Amniotic stem cell (primary cell): ENCODE measurements at regions not wholly inside any gene's neighbourhood (a gene's known extent, or its start where the extent isn't known, plus 50 kb on each side); places are given as distances from the start of the nearest gene placed in this dataset.
A peak's percentile ranks its signal among the peaks of the same experiment; 100 is the strongest.
"Not testable (repeated sequence)": the region's sequence is repeated elsewhere in the genome, so short reads cannot be mapped to it uniquely, and the experiment has no call there.

Source experiments
- DNase-seq: peaks from one replicate; lab custom pipeline; 2025; lab: John Stamatoyannopoulos, UW

DNA sequence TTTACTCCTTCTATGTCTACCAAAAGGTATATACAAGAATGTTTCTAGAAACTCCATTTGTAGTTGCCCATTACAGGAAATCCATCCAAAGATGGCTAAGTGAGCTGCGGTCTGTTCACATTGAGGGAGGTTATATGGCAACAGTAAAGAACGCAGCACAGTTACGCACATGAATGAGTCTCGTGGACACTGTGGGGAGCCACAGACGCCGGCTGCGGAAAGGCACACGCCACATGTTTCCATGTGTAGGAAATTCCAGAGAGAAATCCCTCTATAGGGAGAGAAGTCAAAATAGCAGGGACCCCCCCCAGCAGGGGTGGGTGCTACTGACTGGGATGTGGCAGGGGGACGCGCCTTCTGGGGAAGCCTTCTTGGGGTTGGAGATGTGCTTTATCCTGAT is 139.0 kb upstream of the NCOR2 start:
- DNase-seq: no peak

DNA sequence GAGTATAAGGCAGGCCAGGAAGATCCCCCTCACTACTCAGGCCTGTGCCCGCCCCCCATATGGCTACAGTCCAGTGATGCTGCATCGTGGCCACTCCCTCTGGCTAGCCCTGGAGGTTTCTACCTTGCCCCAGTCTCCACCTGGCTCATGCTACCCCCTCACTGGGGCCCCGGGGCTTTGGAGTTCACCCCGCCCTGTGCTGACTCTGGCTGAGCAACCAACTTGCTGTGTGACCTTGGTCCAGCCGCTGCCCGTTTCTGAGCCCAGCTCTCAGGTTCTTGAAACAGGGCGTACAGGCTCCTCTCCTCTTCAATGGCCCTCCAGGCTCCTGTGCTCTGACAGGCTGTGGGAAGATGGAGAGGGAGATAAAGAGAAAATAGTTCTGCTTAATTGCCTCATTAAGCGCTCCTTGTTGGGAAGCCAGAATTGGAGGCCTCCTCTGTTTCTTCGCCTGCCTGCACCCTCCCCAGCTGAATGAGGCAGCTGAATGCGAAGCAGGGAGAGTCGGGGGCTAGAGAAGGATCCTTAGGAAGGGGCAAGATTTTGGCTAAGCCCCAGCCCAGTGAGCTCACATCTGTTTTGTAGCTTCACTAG is 138.2 kb upstream of the NCOR2 start:
- no peak for DNase-seq

DNA sequence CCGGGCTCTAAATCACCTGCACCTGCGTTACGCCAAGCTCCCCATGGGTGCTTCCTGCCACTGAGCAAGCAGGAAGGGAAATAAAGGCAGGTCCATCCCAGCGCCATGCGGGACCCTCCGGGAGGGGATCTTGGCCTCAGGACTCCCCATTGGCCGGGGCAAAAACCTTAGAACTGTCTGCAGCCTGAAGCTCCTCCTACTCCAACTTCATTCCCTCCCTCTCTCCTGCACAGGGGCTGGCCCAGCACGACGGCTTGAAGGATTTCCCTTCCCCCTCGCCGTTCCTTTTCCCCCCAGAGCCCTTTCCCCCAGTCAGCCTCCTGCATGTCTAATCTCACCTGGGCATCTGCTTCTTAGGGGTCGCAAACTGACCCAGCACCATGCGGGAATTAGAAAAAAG is 137.2 kb upstream of the NCOR2 start:
- DNase-seq: no peak

DNA sequence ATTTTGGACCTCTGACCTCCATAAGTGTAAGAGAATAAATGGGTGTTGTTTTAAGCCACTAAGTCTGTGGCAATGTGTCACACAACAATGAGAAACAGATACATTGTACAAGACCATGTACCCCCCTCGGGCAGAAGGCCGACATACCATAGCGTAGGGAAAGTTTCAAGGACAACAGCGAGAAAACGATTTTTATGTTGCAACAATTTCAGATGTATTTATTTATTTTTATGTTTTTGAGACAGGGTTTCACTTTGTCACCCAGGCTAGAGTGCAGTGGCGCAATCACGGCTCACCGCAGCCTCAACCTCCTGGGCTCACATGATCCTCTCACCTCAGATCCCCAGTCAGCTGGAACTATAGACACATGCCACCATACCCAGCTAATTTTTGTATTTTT is 136.4 kb upstream of the NCOR2 start:
- DNase-seq: no peak

DNA sequence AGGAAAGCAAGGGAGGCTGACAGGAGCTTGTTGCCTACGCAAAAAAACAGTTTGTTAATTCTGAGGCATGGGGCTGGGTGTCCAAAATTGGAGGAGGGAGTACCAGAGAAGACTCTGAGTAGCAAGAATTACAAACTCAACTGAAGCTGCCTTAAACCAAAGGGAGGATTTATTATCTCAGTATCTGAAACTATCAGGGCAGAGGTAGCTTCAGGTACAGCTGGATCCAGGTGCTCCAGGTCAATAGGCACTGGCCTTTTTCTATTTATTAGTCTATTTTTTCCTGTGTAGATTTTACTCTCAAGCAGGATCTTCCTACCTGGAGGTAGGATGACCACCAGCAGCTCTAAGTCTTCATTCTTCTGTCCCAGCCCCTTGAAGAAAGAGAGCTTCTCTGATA is 135.3 kb upstream of the NCOR2 start:
- no peak for DNase-seq

DNA sequence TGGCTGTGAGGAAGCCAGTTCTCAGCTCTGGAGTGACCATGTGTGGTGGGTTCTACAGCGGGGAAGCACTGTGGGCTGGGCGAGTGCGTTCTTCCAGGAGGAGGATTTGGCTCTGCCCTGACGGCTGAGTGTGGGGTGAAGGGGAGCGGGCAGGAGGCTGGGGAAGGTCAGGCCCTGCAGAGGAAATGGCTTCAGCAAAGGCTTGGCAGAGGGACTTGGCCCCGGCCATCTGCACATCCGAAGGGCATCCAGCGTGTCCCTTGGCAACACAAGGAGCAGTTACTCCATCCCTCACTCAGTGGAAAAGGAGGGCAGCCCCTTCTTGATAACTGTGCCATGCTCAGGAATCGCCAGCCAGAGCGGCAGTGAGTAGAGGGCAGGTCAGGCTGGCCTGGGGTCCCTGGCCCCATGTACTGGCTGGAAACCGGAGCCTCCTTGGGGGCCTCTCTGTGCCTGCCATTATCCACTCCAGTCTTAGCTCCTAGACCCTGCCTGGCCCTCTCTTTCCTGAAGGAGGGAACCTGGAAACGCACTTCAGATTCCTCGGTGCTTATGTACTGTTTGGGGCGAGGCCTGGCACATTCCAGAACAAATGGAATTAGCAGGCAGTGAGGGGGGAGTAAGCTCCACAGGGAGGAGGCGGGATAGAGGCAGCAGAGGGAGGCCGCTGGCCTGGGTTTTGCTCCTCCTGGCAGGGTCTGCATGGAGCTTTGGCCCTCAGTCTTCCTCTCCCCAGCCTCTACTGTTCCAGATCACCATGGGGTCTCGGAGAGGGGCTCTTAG is 133.6 kb upstream of the NCOR2 start:
- no peak for DNase-seq

DNA sequence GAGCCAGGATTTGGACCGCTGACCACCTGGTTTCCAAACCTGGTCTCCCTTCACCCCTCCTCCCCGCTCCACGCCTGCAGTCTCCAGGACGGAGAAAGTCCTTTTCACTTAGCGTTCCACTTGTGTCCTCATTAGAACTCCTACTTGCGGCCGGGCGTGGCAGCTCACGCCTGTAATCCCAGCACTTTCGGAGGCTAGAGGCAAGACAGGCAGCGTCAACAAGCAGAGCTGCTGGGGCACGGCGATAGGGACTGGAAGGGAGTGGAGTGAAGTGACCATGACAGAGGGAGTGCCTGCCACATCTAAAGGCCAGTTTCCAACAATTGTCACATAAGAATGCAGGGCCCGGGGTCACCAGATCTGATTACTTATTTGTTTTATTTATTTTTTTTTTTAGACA is 132.5 kb upstream of the NCOR2 start:
- DNase-seq: no peak

DNA sequence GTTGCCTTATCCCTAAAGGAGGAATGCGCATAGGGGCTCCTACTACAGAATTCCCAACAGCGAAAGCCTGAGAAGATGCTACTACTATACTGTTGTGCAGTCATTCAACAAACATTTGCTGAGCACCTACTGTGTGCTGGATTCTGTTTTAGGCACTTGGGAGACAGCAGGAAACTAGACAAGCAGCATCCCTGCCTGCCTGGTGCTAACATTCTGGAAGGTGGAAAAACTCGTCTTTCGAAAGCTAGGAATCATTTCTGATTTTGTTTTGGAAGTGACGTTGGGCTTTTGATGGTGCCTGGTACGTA is 131.5 kb upstream of the NCOR2 start:
- DNase-seq: no peak

DNA sequence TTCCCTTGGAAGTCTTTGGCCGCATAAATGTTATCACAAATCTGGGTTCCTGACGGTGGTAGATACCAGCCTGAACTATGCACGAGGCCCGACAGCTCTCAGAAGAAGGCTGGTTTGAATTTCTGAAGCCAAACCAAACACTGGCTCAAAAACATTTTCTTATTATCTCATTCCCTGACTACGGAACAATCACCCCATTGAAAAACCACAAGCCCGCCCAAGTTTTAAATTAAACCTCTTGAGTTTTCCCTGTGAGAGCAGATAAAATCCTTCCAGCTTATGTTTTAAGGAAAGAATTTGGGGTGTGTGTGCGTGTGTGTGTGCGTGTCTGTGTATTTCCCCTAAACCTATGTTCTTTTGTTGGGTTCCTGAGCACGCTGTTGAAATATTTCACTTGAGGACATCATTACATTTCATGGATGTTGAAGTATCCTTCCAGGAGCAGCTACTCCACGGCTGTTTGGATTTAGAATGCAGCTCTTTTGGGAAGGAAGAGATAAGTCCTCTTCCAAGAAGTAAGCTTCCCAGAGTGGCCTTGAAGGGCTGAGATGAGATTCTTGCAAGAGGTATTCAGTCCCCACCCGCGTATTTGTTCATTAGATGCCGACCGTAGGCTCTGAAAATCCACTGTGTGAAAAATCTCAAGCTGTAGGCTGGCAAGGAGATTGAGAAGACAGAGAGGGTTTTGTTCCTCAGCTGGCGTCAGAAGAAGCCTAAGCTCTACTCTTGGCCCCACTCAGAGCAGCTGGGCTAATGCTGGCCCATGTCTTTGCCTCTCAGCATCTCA is 131.0 kb upstream of the NCOR2 start:
- DNase-seq: no peak

DNA sequence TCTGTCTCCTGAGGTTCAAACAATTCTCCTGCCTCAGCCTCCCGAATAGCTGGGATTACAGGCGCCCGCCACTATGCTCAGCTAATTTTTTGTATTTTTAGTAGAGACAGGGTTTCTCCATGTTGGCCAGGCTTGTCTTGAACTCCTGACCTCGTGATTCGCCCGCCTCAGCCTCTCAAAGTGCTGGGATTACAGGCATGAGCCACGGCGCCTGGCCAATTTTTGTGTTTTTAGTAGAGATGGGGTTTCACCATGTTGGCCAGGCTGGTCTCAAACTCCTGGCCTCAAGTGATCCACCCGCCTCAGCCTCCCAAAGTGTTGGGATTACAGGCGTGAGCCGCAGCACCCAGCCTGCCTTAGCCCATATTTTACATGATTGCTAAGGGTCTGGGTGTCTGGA is 130.3 kb upstream of the NCOR2 start:
- DNase-seq: not testable (repeated sequence)

DNA sequence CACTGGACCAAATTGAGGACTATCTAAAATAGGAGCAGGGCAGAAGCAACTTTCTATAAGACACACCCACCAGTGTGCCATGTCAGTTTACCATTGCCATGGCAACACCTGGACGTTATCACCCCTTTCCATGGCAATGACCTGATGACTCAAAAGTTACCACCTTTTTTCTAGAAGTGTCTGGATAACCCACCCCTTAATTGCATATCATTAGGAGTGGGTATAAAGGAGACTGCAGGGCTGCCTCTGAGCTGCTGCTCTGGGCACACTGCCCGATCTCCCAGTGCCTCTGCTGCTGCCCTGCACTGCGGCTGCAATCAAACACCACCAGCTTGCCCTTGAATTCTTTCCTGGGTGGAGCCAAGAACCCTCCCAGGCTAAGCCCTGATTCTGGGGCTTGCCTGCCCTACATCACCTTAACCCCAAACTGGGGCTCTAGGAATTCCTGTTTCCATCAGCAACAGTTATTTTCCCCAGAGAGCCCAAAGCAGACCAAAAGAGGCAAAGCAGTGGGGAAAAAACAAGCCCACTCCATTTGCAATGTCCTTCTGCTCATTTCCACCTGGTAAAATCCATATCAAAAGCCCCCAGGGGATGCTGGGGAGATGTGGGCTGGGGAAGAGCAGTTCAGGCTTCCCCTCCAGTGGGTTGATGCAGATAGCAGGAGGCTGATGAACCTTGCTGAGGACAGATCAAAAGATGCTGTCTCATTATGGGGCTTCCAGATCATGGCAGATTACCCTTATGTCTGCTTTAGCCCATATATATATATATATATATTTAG is 129.5 kb upstream of the NCOR2 start:
- no peak for DNase-seq

DNA sequence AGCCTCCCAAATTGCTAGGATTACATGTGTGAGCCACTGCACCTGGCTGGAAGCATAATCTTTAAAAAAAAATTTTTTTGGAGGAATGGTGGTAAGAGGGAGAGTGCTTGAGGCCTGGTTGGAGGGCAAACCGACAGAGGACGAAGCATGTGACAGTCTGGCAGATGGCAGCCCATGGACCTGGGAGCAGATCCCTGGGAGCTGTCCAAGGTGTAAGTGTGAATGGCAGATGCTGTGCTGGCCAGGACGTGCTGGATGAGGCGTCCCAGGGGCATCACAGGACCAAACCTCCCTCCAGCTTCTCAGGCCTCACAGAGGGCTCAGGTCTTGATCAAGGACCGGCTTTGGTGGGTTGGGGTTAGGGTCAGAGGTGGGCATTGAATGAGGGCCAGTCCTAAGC is 128.4 kb upstream of the NCOR2 start:
- no peak for DNase-seq

DNA sequence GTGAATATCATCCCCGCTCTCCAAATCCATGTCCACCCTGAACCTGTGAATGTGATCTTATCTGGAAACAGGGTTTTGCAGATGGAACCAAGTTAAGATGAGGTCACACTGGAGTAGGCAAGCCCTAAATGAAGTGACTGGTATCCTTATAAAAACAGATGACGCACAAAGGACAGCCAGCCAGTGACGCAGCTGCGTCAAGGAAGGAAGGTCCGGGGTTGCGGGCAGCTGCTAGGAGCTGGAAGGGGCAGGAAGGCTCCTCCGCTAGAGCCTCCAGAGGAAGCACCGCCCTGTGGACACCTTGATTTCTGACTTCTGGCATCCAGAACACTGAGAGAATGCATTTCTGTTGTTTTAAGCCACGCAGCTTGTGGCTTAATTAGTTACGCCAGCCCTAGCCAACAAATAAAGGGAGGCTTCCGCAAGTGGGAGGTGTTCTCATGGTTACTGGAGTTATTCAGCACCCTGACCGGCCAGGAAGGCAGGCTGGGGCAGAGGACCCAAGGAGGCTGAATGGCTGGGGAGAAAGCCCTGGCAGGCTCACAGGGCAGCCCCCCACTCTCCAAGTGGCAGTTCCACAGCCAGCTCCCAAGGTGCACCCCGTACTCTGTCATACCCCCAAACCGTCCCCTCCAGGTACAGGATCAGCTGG is 127.6 kb upstream of the NCOR2 start:
- DNase-seq: peak; percentile 44

DNA sequence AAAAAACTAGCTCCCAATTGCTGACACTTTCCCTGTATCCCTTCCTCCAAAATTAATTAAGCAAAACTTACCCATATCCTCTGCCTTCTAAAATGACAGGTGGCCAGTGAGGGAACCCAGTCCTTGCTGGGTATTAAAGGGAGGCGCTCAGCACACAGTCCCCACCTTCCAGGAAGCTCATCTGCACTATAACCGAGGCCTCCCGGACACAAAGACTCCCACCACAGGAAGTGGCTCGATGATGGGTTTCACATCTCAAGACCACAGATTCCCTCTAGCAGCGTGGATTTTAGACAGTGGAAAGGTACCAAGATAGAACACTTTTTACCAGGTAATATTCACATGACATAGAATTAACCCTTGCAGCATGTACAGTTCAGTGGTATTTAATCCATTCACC is 126.8 kb upstream of the NCOR2 start:
- no peak for DNase-seq

DNA sequence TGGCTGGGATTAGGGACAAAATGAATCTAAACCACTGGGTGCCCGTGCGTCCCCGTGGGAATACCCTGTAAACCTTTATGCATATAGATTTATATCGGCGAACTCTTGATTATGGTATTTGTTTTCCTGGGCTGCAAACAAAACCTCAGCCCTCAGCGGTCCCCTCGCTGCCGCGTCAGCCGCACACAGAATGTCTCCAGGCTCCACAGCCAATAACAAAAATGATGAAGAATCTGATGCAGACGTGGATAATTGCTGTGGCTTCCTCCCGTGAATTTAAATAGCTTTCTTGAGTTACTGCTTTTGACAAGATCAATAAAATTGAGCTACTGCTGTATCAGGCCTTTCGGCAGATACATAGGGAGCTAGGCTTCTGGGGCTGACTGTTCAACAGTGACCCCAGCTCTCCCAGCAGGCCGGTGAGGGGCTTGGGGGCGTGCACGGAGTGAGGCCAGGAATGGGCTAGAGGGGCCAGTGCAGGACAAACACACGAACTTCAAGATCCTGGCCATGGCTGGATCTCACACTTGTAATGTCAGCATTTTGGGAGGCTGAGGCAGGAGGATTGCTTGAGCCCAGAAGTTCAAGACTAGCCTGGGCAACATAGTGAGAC is 125.8 kb upstream of the NCOR2 start:
- DNase-seq: no peak

DNA sequence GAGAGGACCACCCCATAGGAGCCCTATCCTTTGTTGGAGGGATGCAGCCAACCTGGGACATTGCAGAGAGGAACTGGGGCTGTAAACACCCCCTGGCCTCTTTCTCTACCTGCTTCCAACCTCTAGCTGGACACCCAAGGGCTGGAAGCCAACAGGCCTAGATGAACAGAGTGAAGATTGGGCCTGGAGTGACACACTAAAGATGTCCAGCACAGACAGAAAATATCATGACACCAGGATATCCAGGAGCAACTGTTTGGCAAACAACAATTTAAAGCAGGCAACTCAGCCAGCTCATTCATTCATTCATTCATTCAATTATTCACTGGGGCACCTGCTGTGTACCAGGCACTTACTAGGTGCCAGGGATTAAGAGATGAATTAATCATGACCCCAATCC is 125.0 kb upstream of the NCOR2 start:
- DNase-seq: no peak

DNA sequence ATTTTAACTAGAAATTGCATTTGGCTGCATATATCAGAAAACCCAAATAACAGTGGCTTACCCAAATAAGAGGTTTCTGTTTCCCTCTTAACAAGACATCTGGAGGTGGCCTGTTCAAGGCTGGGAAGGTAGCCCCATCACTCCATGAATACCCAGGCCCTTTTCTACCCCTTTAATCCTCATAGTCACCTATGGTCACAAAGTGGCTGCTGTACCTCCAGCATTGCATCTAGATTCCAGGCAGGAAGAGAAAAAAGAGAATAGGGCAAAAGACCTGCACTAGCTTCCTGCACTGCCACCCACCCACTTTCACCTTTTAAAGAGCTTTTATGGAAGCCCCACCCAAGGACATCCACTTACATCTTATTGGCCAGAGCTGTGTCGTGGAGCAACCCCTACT is 124.0 kb upstream of the NCOR2 start:
- no peak for DNase-seq

DNA sequence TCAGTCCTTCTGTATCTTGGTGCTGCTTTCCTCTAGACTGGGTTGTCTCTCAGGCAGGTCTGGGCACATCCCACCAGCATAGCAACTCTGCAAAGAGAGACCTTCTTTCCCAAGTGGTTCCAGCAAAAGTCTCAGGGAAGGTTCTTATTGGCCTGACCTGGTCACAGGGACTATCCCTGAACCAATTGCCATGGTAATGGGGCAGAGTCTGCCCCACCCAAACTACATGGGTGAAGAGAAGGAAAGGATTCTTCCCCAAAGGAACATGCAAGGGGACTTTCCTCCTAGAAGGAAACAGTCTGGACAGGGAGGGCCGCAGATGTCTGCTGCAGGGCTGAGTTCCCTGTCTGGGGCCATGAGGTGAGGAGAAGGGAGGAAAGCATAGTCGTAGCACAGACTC is 122.2 kb upstream of the NCOR2 start:
- no peak for DNase-seq

DNA sequence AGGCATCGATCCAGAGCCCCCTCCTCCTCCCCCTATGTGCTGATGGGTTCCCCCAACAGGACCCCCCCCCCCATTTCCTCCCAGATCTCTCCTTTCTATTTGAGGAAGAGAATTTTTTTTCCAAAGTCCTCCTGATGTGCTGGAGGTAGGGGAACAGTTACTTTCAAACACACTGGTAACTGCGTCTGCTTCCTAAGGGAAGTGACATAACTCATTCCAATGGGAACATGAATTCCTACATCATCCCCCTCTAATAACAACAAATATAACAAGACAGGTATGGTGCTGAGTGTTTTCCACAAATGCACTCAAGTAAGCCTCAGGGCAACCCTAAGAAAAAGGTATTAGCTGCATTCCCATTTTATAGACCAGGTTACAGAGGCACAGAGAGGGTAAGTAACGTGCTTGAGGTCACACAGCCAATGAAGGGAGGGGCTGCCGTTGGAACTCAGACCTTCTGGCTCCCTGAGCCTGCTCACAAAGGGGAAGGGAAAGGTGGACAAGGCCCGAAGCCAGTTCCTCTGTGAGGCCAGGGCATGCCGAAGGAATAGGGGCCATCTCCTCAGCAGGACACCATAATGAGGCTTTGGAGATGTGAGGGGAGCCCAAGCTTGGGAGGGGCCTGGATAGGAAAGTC is 121.1 kb upstream of the NCOR2 start:
- no peak for DNase-seq

DNA sequence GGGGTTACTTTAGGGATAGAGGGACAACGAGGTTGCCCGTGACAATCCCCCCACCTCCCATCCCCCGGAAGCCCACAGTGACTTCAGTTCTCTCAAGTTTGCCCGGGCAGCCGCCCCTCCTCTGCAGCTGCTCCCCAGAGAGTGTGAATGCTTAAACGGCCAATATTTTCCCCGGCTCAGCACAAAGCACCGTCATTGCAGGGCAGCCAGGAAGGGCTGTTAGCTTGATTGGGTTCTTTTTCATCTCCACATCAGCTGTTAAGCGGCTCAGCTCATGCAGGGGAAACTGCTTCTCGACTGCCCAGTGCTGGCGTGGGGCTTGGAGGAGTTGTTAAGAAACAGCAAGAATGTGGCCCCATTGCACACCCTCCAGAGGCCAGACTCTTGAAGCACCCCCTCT is 120.5 kb upstream of the NCOR2 start:
- DNase-seq: no peak

DNA sequence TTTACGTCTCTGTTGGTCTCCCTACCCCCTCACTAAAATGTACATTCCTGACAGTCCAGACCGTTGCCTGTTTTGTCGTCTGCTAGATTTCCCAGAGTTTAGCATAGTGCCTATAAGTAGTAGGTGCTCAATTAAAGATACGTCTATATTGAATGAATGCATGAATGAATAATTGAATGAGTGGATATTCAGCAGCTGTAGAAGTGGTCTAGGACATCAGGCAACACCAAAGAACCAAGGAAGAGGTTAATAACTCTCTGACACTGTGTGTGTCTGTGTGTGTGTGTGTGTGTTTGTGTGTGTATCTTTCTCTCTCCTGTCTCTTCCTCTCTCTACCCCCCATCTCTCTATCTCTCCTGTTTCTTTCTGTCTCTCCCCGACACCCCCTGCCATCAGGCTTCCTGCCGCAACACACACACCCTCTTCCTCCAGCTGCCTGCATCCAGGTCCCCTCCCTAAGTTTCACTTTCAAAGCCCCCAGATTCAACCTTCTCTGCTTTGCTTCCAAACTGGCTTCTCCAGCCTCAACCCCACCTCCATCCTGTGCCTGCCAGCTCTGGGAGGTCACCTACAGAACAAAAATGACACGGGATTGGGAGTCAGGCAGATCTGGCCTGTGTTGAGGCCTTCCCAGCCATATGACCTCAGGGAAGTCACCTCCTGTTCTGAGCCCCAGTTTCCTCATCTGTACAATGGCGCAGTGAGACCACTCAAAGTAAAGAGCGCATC is 119.9 kb upstream of the NCOR2 start:
- DNase-seq: no peak
